Renal pelvis (tissue), 1 donor: ENCODE measurements at regions not wholly inside any gene's neighbourhood (a gene's known extent, or its start where the extent isn't known, plus 50 kb on each side); places are given as distances from the start of the nearest gene placed in this dataset.

Experiments used
- DNase-seq: peaks from one replicate; pipeline ENCODE4 v3.0.0-alpha.2; 2013

DNA sequence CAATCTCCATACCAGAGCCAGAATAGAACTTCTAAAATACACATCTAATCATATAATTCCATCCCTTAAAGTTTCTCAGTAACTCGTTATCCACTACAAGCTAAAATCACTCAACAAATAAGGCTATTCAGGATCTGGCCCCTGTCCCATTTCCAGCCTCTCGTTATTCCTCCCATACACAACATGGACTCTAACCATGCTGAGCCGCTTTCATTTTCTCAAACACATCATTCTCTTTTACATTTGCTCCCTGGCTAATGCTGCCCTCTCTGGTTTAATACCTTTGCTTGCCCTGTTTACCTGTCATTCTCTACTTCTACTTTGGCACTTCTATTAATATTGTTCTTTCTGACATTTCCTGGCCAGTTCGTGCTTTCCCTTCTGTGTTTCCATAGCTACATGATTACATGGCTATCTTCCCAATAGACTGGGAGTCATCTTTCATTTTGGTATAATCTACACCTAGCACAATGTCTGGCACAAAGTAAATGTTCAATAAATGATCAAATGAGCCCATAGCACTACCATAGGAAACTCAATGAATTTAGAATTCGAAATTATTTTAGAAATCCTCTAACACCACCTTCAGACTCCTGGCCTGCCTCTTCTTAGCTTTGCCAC, 163.6 kb upstream of the VRK2 start:
- DNase-seq: no peak

DNA sequence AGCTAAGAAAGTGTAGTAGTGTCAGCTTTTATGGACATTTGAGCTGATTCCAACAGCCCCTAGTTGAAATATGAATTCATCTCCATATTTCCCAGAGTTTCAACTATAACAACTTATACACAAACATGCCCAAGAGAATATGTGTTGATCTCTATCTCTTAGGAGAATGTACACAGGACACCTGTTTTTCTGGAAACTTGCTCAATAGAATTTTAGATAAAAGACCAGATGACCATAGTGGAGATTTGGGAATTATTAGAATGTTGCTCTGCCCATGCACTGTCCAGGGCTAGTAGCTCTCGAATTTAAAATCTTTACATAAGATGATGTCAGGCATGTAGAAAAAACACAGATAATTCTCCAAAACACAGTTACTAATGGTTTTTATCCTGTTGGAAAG, 162.3 kb upstream of the VRK2 start:
- no peak for DNase-seq

DNA sequence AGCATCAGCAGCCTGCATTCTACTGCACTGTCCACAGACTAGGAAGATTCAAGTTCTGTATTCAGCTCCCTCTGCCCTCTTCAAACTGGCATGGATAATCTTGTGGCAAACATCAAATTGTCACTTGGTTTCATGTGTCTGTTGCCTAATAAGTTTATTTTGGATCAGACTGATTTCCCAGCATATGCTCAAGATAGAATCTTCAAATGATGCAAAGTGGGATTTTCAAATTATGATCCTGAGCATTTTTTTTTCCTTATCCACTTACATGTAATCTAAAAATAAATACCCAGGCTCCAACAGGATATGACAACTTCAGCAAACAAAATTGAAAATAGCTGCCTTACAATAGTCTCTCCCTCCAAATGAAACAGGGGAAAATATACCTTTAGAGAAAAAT, 160.9 kb upstream of the VRK2 start:
- DNase-seq: no peak

DNA sequence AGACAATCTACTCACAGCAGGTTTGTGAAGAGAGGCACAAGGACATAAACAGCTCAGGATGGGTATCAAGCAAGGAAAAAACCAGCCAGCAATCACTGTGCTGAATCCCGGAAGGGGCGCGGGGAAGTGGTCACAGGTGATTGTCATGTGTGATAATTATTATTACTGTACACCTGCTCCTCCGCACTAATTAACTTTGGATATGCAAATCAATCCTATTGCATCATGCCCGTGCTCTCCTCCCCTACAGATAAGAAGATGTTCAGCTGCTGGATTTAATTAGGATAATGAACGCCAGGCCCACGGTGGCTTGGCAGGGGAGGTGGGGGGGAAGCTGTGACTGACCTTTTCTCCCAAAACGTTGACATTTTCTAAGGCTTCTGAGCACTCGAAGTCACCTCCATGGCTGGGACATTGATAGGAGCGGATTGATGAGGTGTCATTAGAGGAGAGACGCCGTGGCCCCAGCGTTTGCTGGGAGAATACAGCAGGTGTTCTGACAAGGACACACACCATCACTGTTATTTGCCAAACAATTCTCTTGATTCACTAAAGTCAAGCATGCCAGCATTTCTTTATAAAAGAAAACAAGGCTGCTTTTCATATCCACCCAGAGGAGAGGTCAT, 160.3 kb upstream of the VRK2 start:
- no peak for DNase-seq

DNA sequence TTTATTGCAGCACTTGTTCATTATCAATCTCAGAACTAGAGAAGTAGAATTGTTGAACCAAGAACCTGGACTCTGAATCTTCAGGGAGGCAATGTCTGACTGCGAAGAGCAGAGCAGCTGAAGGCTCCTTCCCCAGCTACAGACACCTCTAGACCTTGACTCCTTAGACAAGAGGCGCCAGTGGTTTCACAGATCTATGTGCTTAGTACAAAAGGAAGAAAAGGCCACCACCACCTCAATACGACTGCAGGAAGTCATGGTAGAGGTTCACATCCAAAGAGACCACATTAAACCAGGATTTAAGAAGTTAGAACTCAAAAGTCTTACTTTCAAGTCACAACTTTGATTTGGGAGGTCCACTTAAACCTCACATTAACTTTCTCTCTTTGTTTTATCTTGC, 158.1 kb upstream of the VRK2 start:
- DNase-seq: no peak

DNA sequence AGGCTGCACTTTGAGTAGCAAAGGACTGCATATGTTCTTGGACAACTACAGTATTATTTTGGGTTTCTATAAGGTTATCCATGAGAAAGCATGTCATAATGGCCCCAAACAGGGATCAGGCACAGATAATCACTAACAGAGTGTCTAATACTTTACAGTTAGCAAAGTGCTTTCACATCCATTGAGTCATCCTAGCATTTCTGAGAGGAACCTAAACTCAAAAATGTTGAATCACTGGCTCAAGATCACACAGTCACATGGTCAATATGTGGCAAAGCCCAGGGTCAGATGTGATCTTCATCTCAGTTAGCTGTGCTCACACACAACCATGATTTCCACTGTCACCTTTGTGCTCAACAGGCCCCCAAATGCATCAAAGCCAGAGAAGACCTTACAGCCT, 156.1 kb upstream of the VRK2 start:
- no peak for DNase-seq

DNA sequence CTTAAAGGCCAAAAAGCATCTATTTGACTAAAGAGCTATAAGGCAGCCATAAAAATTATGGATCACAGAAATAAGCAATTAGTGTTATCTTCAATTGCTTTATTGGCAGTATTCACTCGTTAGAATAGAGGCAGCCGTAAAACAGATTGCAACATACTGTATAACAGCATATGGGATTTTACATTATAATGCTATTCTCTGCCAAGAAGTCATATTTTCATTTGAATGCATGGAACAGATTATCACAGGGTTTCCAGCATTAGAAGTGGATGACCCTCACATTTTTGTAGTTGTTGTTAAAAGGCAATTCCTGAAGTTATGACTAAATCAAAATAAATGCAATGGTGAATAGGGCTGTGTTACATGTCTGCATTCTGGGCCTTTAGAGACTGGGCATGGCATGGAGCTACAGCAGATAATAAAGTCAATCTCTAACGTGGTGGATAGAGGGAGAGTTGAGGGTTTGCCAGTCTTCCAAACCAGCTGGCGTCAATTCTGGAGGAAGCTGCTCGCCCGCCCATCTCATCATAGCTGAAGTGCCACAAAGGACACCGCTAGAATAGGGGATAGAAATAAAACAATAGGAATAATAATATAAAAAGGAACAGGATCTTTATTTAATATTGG, 155.4 kb upstream of the VRK2 start:
- DNase-seq: no peak

DNA sequence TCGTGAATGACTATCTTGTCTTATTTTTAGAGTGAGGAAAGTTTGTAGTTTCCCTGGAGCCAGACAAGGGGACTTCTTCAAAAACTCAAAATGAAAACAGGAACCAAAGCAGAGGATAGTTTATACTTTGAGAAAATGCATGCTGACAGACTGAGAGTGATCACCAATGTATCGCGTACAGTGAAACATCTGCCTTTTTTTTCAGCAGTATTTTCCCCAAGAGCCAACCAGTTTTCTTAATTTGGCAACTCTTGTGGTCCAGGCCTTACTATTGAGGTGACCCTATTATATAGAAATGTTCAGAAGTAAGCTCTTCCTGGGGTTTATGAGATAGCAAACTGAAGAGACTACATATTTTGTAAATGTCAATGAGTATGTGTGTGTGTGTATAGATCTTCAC, 153.7 kb upstream of the VRK2 start:
- no peak for DNase-seq

DNA sequence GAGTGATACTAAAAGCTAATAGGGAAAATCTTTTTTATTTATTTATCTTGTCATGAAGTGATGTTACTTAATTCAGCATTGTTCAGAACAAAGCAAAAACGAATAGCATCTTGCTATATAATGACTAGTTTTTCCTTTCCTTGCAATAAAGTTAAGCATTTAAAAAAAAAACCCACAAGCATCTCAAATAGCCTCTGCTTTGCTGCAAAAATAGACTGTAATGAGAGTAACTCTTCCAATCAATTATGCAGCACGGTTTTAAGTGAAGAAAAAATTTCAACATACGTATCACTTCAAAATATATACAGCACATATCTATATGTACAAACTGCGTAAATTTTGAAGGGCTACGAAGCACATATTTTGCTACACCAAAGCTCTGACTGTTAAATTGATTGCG, 153.3 kb upstream of the VRK2 start:
- no peak for DNase-seq

DNA sequence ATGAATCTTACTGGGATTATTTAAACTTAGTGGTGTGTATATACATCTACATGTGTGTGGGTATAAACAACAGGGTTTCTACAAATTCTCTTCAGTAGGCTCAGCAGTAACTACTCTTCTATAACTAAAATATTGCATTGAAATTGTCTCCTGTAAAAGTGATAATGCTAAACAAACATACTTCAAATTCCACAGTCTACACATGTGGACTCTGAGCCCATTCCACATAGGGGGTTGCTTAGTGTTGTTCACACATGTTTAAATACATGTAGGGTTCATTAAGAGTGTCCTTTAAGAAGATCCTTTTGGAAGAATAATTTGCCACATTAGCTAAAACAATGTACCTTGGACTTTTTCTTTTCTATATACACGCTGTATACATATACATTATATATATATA, 152.8 kb upstream of the VRK2 start:
- DNase-seq: no peak

DNA sequence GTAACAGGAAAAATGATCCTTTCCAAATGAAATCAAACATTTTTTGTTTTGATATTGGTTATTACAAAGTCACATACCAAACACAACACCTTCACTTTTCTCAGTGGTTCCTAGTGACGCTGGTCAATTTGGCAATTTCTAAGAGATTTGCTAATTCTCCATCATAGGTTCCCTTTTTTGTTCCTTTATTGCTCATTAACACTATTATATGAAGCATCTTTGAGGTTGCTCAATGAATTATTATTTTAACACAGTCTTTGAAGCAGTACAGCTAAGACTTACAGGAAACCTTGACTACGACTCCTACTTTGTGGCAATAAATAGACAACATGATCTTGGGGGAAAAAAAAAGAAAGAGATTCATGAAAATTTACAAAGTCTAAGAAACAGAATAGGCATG, 152.2 kb upstream of the VRK2 start:
- no peak for DNase-seq

DNA sequence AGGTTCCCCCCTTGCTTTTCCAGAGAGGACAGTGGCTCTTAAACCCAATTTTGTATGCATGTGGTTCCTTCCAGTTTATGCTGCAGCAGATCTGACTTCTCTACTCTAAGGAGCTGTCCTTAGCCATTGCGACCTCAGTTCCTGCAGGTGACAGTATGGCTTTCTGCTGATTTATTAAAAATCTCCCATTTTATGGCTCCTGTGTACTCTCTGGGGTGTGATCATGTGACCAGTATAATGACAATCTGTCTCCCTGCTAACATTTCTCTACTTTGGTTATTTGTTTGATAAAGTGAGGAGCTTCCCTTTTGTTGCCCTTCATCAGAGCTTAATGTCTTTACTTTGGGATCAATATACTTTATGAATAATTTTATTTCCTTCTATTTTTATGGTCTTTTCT, 148.7 kb upstream of the VRK2 start:
- no peak for DNase-seq

DNA sequence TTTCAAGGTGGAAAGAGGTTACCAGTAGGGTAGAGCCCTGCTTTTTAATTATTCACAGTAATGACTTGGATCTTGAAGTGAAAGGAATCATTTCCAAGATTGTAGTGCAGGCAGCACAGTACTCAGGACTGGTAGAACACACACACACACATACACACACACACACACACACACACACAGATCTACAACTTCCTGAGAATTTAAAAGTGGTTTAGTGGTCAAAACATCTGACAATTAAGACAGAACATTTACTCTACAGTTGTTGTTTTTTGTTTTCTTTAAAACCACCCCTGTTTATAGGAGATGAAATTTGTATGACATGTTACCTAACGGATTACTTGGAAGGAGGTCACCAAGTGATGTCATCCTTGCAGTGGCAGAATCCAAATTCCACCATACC, 146.7 kb upstream of the VRK2 start:
- no peak for DNase-seq

DNA sequence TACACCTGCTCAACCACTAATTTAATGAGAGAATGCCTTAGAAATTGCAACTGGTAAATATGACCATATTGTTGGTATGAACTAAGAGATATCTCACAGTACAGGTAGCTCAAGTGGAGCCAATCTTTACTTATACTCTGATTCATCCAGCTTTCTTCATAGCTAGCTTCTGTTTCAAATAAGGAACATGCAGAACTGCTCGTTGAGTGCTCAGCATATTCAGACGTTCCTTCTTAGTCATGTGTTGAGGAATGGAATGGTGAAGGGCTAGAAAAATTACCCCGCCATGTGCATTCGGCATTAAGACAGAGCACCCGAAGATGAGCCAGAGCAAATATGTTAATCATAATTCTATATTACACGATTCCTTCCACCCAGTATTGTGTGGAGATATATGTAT, 144.0 kb upstream of the VRK2 start:
- DNase-seq: no peak

DNA sequence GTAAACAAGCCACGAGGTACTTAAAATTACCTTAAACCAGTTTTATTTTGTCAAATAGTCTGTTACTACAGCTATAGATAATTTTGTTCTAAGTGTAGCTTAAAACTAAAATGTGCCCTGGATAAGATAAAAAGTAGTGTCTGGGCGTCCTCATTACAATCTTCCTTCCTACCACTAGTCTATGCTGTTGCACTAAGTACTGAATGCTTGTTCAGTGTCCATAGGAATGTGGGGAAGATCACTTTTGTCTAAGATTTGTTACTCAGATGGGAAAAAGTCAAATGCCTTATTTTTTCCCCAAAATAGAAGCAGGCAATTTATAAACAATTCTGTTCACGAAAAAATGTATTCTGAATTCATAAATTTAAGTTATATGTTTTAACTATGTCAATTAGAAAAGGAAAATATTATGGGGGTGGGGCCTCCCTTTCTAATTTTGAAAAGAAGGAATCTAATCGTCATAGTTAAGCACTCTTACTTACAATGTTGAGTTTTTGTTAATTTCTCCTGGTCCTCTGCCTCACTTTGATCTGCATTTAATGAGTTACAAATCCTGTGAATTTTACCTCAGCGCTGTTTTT, 140.4 kb upstream of the VRK2 start:
- peak; percentile 34 for DNase-seq

DNA sequence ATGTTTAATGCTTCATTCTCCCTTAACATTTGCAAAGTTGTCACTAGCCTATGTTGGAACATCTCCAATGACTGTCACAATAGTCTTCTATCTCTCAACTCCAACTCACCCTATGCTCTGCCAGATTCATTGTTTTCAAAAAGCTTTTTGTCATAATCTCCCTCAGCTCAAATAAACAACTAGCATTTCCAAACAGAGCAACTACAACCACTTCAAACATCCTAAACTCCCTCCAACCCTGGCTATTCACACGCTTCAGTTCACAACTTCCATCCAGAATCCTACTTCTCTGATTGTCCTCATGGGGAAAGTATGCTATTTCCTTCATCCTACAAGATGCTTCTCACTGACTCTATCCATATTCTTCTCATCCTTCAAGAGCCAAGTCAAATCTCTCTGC, 139.2 kb upstream of the VRK2 start:
- no peak for DNase-seq

DNA sequence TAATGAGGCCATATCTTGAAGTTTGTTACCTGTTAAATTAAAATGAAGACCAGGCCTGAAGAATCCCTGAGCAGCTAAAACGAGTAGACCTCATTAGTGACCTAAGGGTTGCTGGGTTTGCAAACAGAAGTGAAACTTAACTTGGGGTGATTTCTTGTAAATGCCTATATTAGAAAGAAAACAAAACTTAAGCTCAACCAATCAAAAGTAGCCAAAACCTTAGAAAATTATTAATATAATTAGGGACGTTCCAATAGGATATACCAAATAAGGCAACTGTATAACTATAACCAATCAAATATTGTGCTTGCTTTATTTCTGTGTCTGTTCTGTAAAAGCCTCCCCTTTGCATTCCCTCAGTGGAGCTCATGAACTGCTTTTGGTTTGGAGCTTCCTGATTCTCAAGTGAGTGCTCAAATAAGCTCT, 137.9 kb upstream of the VRK2 start:
- DNase-seq: no peak

DNA sequence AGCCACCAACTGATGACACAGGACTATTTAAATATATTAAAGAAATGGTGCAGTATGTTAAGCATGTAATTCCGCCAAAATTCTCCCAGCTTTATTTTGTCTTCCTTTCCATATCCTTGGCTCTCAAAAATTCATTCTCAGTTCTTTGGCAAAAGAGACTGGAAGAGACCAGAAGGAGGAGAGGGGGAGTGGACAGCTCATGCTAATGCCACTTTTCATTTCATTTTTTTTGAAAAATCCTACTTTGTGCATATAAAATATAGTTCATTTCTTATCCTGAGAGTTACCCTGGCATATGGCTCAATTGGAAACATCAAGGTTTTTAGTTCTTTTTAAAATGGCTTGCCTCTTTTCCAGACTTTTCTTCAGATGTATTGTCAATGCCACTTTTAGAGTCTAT, 128.5 kb upstream of the VRK2 start:
- DNase-seq: no peak

DNA sequence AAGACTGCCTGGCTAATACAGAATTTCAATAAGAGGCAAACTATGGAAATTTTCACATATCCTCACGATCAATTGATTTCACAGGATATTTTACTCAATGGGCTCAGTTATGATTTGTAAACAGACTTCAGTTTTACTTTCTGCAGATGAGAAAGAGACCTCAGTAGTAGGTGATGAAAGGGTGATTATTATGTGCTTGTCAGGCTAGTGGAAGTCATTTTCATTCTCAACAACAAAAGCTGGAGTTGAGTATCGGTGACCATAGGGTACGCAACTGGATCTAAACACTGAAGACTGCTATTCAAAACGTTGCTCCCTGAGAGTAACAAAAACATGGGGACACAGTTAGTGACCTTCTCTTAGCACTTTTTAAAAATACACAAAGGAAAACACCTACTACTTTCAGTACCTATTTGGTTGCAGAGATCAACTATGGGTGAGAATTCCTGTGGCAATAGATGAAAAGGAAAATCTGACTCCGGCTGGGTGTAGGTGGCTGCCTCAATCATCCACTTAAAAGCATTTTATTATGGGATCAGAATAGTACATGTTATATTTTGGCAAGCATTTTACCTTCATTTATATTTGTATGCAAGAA, 126.2 kb upstream of the VRK2 start:
- DNase-seq: no peak

DNA sequence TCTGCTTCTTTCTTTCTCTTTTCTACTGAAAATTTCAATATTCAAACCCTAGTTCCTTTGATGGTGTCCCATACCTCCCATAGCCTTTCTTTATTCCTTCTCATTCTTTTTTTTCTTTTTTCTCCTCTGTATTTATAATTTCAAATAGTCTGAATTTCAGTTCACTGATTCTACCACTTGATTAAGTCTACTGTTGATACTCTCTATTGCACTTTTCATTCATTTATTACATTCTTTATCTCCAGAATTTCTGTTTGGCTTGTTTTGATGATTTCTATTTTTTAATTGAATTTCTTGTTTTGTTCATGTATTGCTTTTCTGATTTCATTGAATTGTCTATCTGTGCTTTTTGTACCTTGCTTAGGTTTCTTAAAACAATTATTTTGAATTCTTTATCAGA, 111.9 kb upstream of the VRK2 start:
- DNase-seq: no peak

DNA sequence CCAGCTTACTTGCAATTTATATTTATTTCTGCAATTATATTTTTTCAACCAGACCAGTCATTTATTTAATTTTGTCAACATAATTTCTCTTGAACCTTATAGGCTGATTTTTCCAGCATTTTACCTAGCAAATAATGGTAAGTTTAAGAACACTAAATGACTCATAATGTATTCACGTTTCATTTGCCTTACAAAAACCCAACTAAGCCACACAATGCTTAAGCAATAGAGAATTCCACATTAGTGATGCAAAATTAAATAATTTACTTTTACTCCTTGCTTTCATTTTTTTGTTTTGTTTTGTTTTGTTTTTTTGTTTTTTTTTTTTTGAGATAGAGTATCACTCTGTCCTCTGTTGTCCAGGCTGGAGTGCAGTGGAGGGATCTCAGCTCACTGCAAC, 110.4 kb upstream of the VRK2 start:
- DNase-seq: no peak

DNA sequence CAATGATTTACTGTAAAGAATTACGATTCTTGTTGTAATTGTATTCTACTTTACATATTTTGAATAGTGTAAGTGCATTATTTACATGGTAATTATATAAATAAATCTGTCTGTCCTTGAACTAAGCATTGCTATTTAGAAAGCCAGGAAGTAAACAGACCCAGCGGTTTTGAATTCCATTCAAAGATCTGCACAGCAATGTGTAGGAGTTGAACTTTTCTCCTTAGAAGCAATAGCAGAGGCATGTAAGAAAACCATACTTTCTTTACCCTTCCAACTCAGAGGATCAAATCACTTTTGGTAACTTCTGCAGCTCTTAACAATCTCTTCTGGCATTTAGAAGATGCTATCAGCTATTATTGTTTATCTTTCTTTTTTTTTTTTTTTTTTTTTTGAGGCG, 109.2 kb upstream of the VRK2 start:
- DNase-seq: no peak

DNA sequence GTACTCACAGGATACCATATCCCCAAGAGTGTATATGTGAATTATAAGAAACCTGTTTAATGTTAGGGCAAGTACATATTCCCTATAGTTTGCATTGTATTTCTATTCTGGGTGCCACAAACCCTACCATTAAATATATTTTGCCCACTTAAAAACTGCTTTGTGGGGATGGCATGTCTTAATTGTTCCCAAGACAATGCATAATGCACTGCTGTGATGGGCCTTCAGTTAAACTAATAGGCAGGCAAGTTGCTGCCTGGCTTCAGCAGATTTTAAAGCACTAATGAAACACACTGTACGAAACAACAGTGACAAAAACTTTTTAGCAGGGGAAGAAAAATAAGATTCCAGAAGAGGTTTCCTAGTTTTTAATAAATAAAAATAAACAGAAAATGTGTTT, 104.8 kb upstream of the VRK2 start:
- no peak for DNase-seq
